Fibroblast of pulmonary artery (primary cell): ENCODE measurements at regions not wholly inside any gene's neighbourhood (a gene's known extent, or its start where the extent isn't known, plus 50 kb on each side); places are given as distances from the start of the nearest gene placed in this dataset.

Source experiments
- DNase-seq: peaks from one replicate; pipeline ENCODE4 v3.0.0-alpha.2; 2010; ENCODE audit warnings: low read depth
- H3K4me3 ChIP-seq: replicated peaks from 2 replicates; pipeline ENCODE4 v1.5.1; 2011; ENCODE audit warnings: low read depth, mild to moderate bottlenecking, control low read depth, low read length, moderate library complexity
- TF ChIP-seq, protein P1 (sequence below): IDR thresholded peaks from 2 replicates; pipeline ENCODE4 v1.5.1; 2011; ENCODE audit warnings: mild to moderate bottlenecking, control low read depth, low read length, inconsistent platforms; ENCODE audit errors: missing control alignments

DNA sequence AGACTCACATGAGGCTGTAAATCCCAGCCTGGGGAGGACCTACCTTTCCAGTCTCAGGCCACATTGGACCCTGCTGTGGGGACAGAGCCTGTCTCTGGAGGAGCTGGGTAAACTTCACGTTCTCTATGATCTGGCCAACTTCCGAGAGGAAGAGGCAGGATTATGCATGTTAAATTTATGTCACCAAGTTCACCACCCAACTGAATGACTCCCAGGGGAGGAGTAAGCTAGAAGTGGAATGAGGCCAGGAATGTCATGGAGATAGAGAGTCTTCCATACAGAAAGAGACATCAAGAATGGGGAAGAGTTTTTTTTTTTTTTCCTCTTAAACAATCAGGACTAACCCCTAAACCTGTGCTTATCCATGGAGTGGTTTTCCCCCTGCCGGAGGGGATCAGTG, 90.3 kb upstream of the PALM2AKAP2 start:
- DNase-seq: no peak
- no peak overlapping the region for H3K4me3 ChIP-seq
- TF ChIP-seq, protein P1, sequence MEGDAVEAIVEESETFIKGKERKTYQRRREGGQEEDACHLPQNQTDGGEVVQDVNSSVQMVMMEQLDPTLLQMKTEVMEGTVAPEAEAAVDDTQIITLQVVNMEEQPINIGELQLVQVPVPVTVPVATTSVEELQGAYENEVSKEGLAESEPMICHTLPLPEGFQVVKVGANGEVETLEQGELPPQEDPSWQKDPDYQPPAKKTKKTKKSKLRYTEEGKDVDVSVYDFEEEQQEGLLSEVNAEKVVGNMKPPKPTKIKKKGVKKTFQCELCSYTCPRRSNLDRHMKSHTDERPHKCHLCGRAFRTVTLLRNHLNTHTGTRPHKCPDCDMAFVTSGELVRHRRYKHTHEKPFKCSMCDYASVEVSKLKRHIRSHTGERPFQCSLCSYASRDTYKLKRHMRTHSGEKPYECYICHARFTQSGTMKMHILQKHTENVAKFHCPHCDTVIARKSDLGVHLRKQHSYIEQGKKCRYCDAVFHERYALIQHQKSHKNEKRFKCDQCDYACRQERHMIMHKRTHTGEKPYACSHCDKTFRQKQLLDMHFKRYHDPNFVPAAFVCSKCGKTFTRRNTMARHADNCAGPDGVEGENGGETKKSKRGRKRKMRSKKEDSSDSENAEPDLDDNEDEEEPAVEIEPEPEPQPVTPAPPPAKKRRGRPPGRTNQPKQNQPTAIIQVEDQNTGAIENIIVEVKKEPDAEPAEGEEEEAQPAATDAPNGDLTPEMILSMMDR: no peak

DNA sequence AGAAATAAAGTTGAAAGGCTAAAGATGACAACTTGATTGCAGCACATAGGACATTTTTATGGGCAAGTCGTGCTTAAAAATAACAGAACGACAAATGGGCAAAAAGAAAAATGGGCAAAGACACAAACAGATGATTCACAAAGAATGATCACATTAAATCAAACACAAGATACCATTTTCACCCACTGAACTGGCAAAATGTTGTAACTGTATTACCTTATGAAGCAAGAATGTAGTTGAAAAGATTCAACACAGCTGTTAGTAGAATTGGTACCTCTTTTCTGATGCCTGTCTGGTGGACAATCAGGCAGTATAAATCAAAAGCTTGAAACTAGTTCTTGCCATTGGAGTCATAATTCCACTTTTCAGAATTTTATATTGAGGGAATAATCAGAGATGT, 81.0 kb upstream of the PALM2AKAP2 start:
- TF ChIP-seq, protein P1: no peak
- DNase-seq: no peak

DNA sequence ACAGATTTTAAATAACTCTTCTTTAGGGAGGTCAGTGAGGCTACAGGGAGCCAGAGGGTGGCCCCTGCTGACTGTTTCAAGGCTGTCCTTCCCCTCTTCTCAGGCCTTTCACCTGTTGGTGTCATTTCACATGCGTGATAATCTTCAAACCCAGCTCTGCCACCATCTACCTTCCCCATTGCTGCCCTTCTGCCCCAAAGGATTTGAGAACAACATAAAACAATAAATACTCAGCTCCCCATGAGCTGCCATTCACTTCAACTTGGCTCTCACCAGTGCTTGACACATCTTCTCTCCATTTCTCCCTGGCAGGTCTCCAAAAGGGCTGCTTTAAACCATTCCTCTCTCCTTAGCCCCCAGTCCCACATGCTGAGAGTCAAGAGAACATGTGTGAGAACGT, 75.5 kb upstream of the PALM2AKAP2 start:
- TF ChIP-seq, protein P1: no peak
- H3K4me3 ChIP-seq: no peak overlapping the region
- DNase-seq: no peak

More for the DNA sequence above, 81.0 kb upstream of the PALM2AKAP2 start:
- no peak overlapping the region for H3K4me3 ChIP-seq

DNA sequence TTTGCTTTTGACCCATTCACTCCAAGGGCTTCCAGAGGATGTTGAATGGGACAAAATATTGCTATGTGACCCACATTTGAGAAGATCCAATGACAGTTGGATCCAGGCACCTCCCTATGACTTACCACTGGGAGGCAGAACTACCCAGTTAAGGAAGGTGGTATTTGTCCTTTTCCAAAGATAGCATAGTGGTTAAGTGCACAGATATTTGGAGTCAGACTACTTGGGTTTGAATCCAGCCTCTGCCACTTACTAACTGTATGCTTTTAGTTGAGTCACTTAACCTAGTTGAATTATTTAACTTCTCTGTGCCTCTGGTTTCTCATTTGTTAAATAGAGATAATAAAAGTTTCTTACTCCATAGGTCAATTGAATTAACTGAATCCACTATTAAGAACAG, 74.5 kb upstream of the PALM2AKAP2 start:
- DNase-seq: peak; percentile 40
- TF ChIP-seq, protein P1: peak; percentile 12

DNA sequence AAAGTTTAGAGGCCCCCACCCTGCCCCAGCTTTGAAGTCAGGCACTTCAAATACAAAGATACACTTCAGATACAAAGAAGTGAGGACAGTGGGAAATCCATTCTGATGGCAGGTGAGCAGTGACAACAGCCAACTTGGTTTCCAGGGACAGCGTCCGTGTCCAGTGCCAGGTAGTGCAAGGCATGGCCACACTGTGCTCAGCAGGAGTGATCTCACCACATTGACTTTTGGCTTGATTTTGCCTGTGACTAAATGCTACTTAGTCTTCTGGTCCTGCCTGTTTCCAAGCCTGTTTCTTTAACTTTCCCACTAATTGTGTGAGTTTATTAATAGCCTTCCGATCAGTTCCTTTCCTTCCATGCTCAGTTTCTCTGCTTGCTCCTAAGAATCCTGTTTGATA, 72.6 kb upstream of the PALM2AKAP2 start:
- no peak for DNase-seq
- TF ChIP-seq, protein P1: no peak
- H3K4me3 ChIP-seq: no peak overlapping the region

More for the DNA sequence above, 74.5 kb upstream of the PALM2AKAP2 start:
- no peak overlapping the region for H3K4me3 ChIP-seq

DNA sequence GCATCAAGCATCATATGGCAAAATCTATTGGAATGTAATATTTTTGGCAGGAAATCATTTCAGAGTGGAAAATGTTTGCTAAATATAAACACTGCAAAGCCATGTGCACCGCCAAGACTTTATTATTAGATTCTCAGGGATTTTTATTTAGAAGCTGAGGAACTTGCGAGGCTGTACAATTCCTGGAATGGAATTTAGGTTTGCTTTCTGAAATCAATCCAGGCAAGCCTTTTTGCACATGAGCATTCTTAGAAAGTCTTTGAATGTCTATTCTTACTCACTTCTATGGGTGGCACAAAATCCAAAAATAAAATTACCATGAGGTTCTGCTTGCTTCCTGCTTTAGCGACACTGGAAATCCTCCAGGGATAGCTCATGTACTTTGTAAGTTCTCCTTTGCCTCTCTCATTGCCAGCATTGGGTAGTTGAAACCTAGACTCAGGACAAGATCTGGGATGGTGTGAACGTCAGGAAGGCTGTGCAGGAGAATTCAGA, 71.5 kb upstream of the PALM2AKAP2 start:
- TF ChIP-seq, protein P1: no peak
- peak; percentile 6 for DNase-seq

DNA sequence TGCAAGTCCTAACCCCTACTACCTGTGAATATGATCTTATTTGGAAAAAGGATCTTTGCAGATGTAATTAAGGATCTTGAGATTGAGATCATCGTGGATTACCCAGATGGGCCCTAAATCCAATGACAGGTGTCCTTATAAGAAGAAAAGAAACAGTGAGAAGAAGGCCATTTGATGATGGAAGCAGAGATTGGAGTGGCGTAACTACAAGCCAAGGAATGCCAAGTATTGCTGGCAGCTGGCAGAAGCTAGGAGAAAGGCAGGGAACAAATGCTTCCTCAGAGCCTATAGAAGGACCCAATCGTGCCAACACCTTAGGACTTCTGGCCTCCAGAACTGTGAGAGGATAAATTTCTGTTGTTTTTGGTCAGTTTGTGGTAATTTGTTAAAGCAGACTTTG, 70.1 kb upstream of the PALM2AKAP2 start:
- TF ChIP-seq, protein P1: no peak
- no peak for DNase-seq
- no peak overlapping the region for H3K4me3 ChIP-seq

More for the DNA sequence above, 71.5 kb upstream of the PALM2AKAP2 start:
- no peak overlapping the region for H3K4me3 ChIP-seq
